Osteocyte (in vitro differentiated cells): ENCODE measurements at regions not wholly inside any gene's neighbourhood (a gene's known extent, or its start where the extent isn't known, plus 50 kb on each side); places are given as distances from the start of the nearest gene placed in this dataset.

Experiments used
- DNase-seq: peaks from one replicate; pipeline ENCODE4 v3.0.0; 2021; ENCODE audit warnings: mixed read lengths; ENCODE audit not compliant: unreplicated experiment; ENCODE audit errors: extremely low spot score
- H3K27ac Mint-ChIP-seq: one replicate; pipeline ENCODE4 v1.8.0; 2021; ENCODE audit warnings: mild to moderate bottlenecking, mixed read lengths; ENCODE audit not compliant: unreplicated experiment
- H3K27me3 Mint-ChIP-seq: one replicate; pipeline ENCODE4 v1.8.0; 2021; ENCODE audit warnings: mixed read lengths; ENCODE audit not compliant: unreplicated experiment
- H3K36me3 Mint-ChIP-seq: one replicate; pipeline ENCODE4 v1.8.0; 2021; ENCODE audit warnings: mixed read lengths; ENCODE audit not compliant: unreplicated experiment
- H3K4me1 Mint-ChIP-seq: one replicate; pipeline ENCODE4 v1.8.0; 2021; ENCODE audit warnings: mixed read lengths; ENCODE audit not compliant: unreplicated experiment
- H3K4me3 Mint-ChIP-seq: one replicate; pipeline ENCODE4 v1.8.0; 2021; ENCODE audit warnings: mild to moderate bottlenecking, moderate library complexity, mixed read lengths; ENCODE audit not compliant: unreplicated experiment
- H3K9me3 Mint-ChIP-seq: one replicate; pipeline ENCODE4 v1.8.0; 2021; ENCODE audit warnings: mixed read lengths; ENCODE audit not compliant: unreplicated experiment
- CTCF ChIP-seq: fragments of 200-600 bp; sonication (generic); IDR thresholded peaks from 2 replicates; pipeline ENCODE4 v1.5.0; 2021; ENCODE audit warnings: antibody characterized with exemption, mild to moderate bottlenecking, moderate library complexity

GRCh38 chr2:150392614-150393013 is 94.9 kb downstream of the RND3 start:
- TF ChIP-seq CTCF: no peak
- DNase-seq: no peak
- H3K4me1 Mint-ChIP-seq: peaks cover 38% of the 10 kb centered on the region
- H3K4me3 Mint-ChIP-seq: no peak overlapping the region
- no peaks in the 10 kb centered on the region for H3K9me3 Mint-ChIP-seq
- H3K36me3 Mint-ChIP-seq: peaks cover 4% of the 10 kb centered on the region
- H3K27ac Mint-ChIP-seq: no peak overlapping the region
- H3K27me3 Mint-ChIP-seq: no peaks in the 10 kb centered on the region

DNA sequence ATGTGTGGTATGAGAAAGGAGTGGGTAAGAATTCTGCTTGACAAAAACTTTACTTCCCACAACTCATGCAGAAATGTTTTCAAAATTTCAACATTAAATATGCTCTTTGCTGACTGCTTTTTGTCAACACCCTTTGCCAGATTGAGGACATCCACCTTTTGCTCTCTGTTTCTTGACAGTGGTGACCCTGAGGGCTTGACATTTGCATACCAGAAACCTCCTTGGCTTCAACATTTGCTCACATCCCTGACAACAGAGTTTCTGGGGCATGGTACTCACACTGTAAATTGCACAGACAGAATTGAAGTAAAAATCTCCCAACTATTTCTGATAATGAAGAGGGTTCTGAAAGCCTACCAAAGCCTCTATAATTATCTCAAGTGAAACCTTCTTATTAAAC is 95.7 kb downstream of the RND3 start:
- Mint-ChIP-seq H3K4me1 (peaks cover 41% of the 10 kb centered on the region), H3K27ac (no peak overlapping the region), H3K9me3 (no peaks in the 10 kb centered on the region), H3K4me3 (no peak overlapping the region), H3K36me3 (peaks cover 4% of the 10 kb centered on the region), H3K27me3 (no peaks in the 10 kb centered on the region)
- no peak for DNase-seq
- TF ChIP-seq CTCF: no peak

DNA sequence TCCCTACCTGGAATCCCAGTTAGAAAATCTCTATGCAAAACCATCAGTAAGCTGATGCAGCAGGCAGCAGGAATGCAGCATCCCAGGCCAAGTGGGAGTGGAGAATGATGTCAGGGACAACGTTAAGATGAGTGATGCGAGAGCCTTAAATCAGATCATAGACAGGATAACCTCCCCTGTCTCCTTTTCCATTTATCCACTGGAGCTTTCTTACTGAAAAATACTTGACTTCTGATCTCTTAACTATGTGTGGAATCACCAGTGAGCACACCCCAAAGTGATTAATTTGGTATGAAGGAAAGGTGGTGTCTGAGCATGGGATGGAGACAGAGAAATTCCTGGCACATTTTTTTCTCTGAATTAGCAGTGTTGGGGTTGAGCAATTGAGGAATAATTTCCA is 98.0 kb downstream of the RND3 start:
- no peak for TF ChIP-seq CTCF
- no peaks in the 10 kb centered on the region for H3K27me3 Mint-ChIP-seq
- no peak for DNase-seq
- H3K9me3 Mint-ChIP-seq: peaks cover 7% of the 10 kb centered on the region
- H3K4me1 Mint-ChIP-seq: peaks cover 41% of the 10 kb centered on the region
- no peak overlapping the region for H3K27ac Mint-ChIP-seq
- H3K36me3 Mint-ChIP-seq: peaks cover 8% of the 10 kb centered on the region
- no peak overlapping the region for H3K4me3 Mint-ChIP-seq

- Mint-ChIP-seq H3K36me3 (peaks cover 15% of the 10 kb centered on the region), H3K27me3 (no peaks in the 10 kb centered on the region), H3K27ac (peak overlapping the region; percentile 87), H3K4me3 (no peak overlapping the region), H3K9me3 (peaks cover 14% of the 10 kb centered on the region), H3K4me1 (peaks cover 39% of the 10 kb centered on the region)
- no peak for DNase-seq
- no peak for TF ChIP-seq CTCF
These were observed 99.2 kb downstream of the RND3 start for GRCh38 chr2:150388289-150388625.

GRCh38 chr2:150387586-150388288 is 99.7 kb downstream of the RND3 start:
- no peaks in the 10 kb centered on the region for H3K27me3 Mint-ChIP-seq
- peaks cover 17% of the 10 kb centered on the region for H3K36me3 Mint-ChIP-seq
- peaks cover 20% of the 10 kb centered on the region for H3K9me3 Mint-ChIP-seq
- H3K4me3 Mint-ChIP-seq: no peak overlapping the region
- no peak for DNase-seq
- peaks cover 34% of the 10 kb centered on the region for H3K4me1 Mint-ChIP-seq
- H3K27ac Mint-ChIP-seq: peak overlapping the region; percentile 87
- no peak for TF ChIP-seq CTCF
